Activated T-cell treated with anti-CD3 and anti-CD28 coated beads for 48 hours (primary cell): ENCODE measurements at regions not wholly inside any gene's neighbourhood (a gene's known extent, or its start where the extent isn't known, plus 50 kb on each side); places are given as distances from the start of the nearest gene placed in this dataset.

ENCODE experiments used
- DNase-seq: peaks from one replicate; pipeline ENCODE4 v3.0.0-alpha.2; 2020; ENCODE audit warnings: low read depth

GRCh38 chr12:91622981-91623380 lies 440.4 kb upstream of the DCN start:
- no peak for DNase-seq

GRCh38 chr12:91622037-91622436 lies 439.4 kb upstream of the DCN start:
- no peak for DNase-seq

GRCh38 chr12:91620992-91621391 lies 438.4 kb upstream of the DCN start:
- DNase-seq: no peak

- no peak for DNase-seq
Measured at GRCh38 chr12:91620422-91620821, 437.8 kb upstream of the DCN start.

- no peak for DNase-seq
Measured at GRCh38 chr12:91618281-91618680, 435.7 kb upstream of the DCN start.

GRCh38 chr12:91617818-91618217 lies 435.2 kb upstream of the DCN start:
- DNase-seq: no peak

- no peak for DNase-seq
Measured at GRCh38 chr12:91616416-91616815, 433.8 kb upstream of the DCN start.

GRCh38 chr12:91613223-91613779 lies 430.7 kb upstream of the DCN start:
- no peak for DNase-seq

GRCh38 chr12:91610561-91610960 lies 427.9 kb upstream of the DCN start:
- no peak for DNase-seq

GRCh38 chr12:91609283-91609682 lies 426.7 kb upstream of the DCN start:
- DNase-seq: no peak

GRCh38 chr12:91608542-91608941 lies 425.9 kb upstream of the DCN start:
- DNase-seq: no peak

GRCh38 chr12:91606662-91607377 lies 424.2 kb upstream of the DCN start:
- DNase-seq: no peak

- DNase-seq: no peak
Measured at GRCh38 chr12:91604897-91605296, 422.3 kb upstream of the DCN start.

- DNase-seq: no peak
Measured at GRCh38 chr12:91603060-91603459, 420.4 kb upstream of the DCN start.

GRCh38 chr12:91601054-91601453 lies 418.4 kb upstream of the DCN start:
- no peak for DNase-seq

GRCh38 chr12:91594715-91595114 lies 412.1 kb upstream of the DCN start:
- DNase-seq: no peak

GRCh38 chr12:91591639-91591987 lies 409.0 kb upstream of the DCN start:
- DNase-seq: no peak

- DNase-seq: no peak
Measured at GRCh38 chr12:91590966-91591638, 408.5 kb upstream of the DCN start.

GRCh38 chr12:91588874-91589454 lies 406.3 kb upstream of the DCN start:
- no peak for DNase-seq

GRCh38 chr12:91586015-91586414 lies 403.4 kb upstream of the DCN start:
- no peak for DNase-seq

- DNase-seq: no peak
Measured at GRCh38 chr12:91582811-91583210, 400.2 kb upstream of the DCN start.

- no peak for DNase-seq
Measured at GRCh38 chr12:91579516-91580263, 397.1 kb upstream of the DCN start.
